ENCODE measurements at regions not wholly inside any gene's neighbourhood (a gene's known extent, or its start where the extent isn't known, plus 50 kb on each side); places are given as distances from the start of the nearest gene placed in this dataset.

- no peaks in the 10 kb centered on the region for H3K27me3 Mint-ChIP-seq (ENCODE audit: low read depth)
- no peak overlapping the region for H3K4me3 Mint-ChIP-seq (ENCODE audit: low read depth)
- intact Hi-C loops (cut with micrococcal nuclease), result no loop called here
- H3K27ac Mint-ChIP-seq, result no peak overlapping the region
- no peaks in the 10 kb centered on the region for H3K36me3 Mint-ChIP-seq (ENCODE audit: low read depth)
- H3K9me3 Mint-ChIP-seq, result no peaks in the 10 kb centered on the region
- no peaks in the 10 kb centered on the region for H3K4me1 Mint-ChIP-seq (ENCODE audit: low read depth)
- DNase-seq (ENCODE audit: low spot score), result no peak
These were observed 1618.8 kb upstream of the ACVR2A start for GRCh38 chr2:146226077-146226476.

- DNase-seq (ENCODE audit: low spot score), result no peak
- intact Hi-C loops (cut with micrococcal nuclease), result no loop called here
- no peaks in the 10 kb centered on the region for H3K27me3 Mint-ChIP-seq (ENCODE audit: low read depth)
- no peaks in the 10 kb centered on the region for H3K9me3 Mint-ChIP-seq
- H3K27ac Mint-ChIP-seq, result no peak overlapping the region
- H3K4me3 Mint-ChIP-seq (ENCODE audit: low read depth), result no peak overlapping the region
- H3K4me1 Mint-ChIP-seq (ENCODE audit: low read depth), result no peaks in the 10 kb centered on the region
- no peaks in the 10 kb centered on the region for H3K36me3 Mint-ChIP-seq (ENCODE audit: low read depth)
These were observed 1623.0 kb upstream of the ACVR2A start for GRCh38 chr2:146221826-146222225.

DNA sequence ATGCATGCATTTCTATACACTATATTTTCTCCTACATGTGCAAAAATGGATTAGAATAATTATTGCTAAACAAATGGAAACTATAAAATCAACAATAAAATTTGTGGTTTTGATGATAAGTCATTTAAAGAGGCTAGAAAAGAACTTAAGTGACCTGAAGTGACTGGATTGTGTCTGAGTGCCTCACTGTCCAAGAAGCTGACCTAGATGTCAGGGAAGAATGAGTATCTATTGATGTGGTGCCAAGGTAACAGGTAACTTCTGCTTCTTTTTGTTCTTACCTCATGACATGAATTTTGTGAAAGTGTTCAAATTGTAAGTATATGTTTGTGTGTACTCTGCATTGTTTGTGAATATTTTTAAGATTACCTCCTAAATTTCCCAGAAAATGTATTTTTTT, 1623.9 kb upstream of the ACVR2A start:
- Mint-ChIP-seq H3K27me3 (ENCODE audit: low read depth) (no peaks in the 10 kb centered on the region), H3K27ac (no peak overlapping the region), H3K9me3 (peaks cover 7% of the 10 kb centered on the region), H3K36me3 (ENCODE audit: low read depth) (no peaks in the 10 kb centered on the region), H3K4me1 (ENCODE audit: low read depth) (no peaks in the 10 kb centered on the region), H3K4me3 (ENCODE audit: low read depth) (no peak overlapping the region)
- no peak for DNase-seq (ENCODE audit: low spot score)
- intact Hi-C loops (cut with micrococcal nuclease), result no loop called here

DNA sequence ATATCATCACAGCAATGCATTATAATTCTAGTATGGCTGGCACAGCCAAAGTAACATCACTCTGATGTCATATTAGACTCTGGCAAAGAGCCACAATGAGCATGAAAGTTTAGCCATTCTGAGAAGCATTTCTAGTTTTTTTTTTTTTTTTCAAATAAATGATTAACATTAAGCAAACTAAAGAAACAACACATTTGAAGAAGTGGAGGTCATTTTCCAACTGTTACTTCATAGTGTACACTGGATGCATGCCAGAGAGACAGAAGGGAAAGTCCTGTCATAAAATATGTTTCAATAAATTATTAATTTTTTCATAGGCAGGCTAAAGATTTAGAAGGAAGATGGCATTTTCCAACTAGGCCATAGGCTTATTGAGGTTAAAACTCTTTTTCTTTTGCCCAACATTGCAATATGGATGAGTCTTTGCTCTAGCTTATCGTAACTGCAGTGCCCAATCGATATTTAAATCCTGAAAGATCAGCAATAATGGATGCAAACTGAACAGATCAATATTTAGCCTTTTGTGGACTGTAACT, 1630.4 kb upstream of the ACVR2A start:
- Mint-ChIP-seq H3K27ac (no peak overlapping the region), H3K4me1 (ENCODE audit: low read depth) (no peaks in the 10 kb centered on the region), H3K36me3 (ENCODE audit: low read depth) (no peaks in the 10 kb centered on the region), H3K4me3 (ENCODE audit: low read depth) (no peak overlapping the region), H3K27me3 (ENCODE audit: low read depth) (no peaks in the 10 kb centered on the region), H3K9me3 (peaks cover 22% of the 10 kb centered on the region)
- no peak for DNase-seq (ENCODE audit: low spot score)
- intact Hi-C loops (cut with micrococcal nuclease), result no loop called here

DNA sequence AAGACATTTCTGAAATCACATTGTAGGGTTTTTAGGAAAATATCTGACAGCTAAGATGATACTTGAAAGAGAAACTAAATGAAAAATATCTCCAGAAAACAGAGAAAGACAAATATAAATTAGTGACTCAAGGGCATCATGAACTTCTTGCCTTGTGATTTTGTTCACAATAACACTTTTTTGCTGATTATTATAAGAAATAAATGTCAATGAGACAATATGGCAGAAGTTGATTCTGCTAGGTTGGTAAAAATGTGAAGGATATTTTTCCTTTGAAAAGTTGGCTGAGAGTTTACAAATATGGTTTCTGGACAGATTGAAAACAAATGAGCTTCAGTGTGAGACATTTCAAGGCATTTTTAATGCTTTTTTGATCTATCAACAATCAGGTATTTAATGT, 1631.2 kb upstream of the ACVR2A start:
- Mint-ChIP-seq H3K4me3 (ENCODE audit: low read depth) (no peak overlapping the region), H3K9me3 (peaks cover 22% of the 10 kb centered on the region), H3K27ac (no peak overlapping the region), H3K27me3 (ENCODE audit: low read depth) (no peaks in the 10 kb centered on the region), H3K4me1 (ENCODE audit: low read depth) (no peaks in the 10 kb centered on the region), H3K36me3 (ENCODE audit: low read depth) (no peaks in the 10 kb centered on the region)
- intact Hi-C loops (cut with micrococcal nuclease), result no loop called here
- DNase-seq (ENCODE audit: low spot score), result no peak

- Mint-ChIP-seq H3K9me3 (peaks cover 22% of the 10 kb centered on the region), H3K4me3 (ENCODE audit: low read depth) (no peak overlapping the region), H3K36me3 (ENCODE audit: low read depth) (no peaks in the 10 kb centered on the region), H3K27me3 (ENCODE audit: low read depth) (no peaks in the 10 kb centered on the region), H3K4me1 (ENCODE audit: low read depth) (no peaks in the 10 kb centered on the region), H3K27ac (no peak overlapping the region)
- intact Hi-C loops (cut with micrococcal nuclease), result no loop called here
- DNase-seq (ENCODE audit: low spot score), result no peak
These were observed 1632.2 kb upstream of the ACVR2A start for GRCh38 chr2:146212602-146213001.

GRCh38 chr2:146209842-146210275, 1635.0 kb upstream of the ACVR2A start:
- no peak overlapping the region for H3K27ac Mint-ChIP-seq

GRCh38 chr2:146207901-146208300, 1636.9 kb upstream of the ACVR2A start:
- Mint-ChIP-seq H3K27me3 (ENCODE audit: low read depth) (no peaks in the 10 kb centered on the region), H3K4me3 (ENCODE audit: low read depth) (no peak overlapping the region), H3K4me1 (ENCODE audit: low read depth) (no peaks in the 10 kb centered on the region), H3K9me3 (peaks cover 10% of the 10 kb centered on the region), H3K27ac (no peak overlapping the region), H3K36me3 (ENCODE audit: low read depth) (no peaks in the 10 kb centered on the region)
- intact Hi-C loops (cut with micrococcal nuclease), result no loop called here
- no peak for DNase-seq (ENCODE audit: low spot score)

More at GRCh38 chr2:146209842-146210275, 1635.0 kb upstream of the ACVR2A start:
- intact Hi-C loops (cut with micrococcal nuclease), result no loop called here
- no peak for DNase-seq (ENCODE audit: low spot score)
- H3K27me3 Mint-ChIP-seq (ENCODE audit: low read depth), result no peaks in the 10 kb centered on the region
- no peaks in the 10 kb centered on the region for H3K36me3 Mint-ChIP-seq (ENCODE audit: low read depth)
- H3K9me3 Mint-ChIP-seq, result peaks cover 12% of the 10 kb centered on the region
- no peaks in the 10 kb centered on the region for H3K4me1 Mint-ChIP-seq (ENCODE audit: low read depth)
- no peak overlapping the region for H3K4me3 Mint-ChIP-seq (ENCODE audit: low read depth)

DNA sequence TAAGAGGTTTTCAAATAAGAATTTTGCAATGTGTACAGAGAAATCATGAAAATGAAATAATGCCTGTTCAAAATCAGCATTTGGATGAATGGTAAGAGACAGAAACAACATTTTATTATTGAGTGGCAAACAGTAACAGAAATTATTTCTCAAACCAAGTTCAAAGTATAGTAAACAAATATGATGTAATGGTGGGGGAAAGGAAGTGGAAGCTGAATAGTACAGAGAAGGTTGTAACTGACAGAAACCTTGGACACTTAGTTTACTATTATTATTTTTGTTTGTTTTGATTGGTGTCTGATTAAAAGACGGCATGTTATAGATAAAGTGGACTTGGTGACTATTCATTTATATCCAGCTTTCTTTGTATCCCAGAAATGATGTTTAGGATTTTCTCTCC, 1637.4 kb upstream of the ACVR2A start:
- H3K36me3 Mint-ChIP-seq (ENCODE audit: low read depth), result no peaks in the 10 kb centered on the region
- H3K27me3 Mint-ChIP-seq (ENCODE audit: low read depth), result no peaks in the 10 kb centered on the region
- intact Hi-C loops (cut with micrococcal nuclease), result no loop called here
- H3K9me3 Mint-ChIP-seq, result peaks cover 8% of the 10 kb centered on the region
- H3K4me1 Mint-ChIP-seq (ENCODE audit: low read depth), result no peaks in the 10 kb centered on the region
- no peak overlapping the region for H3K27ac Mint-ChIP-seq
- DNase-seq (ENCODE audit: low spot score), result no peak
- no peak overlapping the region for H3K4me3 Mint-ChIP-seq (ENCODE audit: low read depth)

GRCh38 chr2:146203064-146203624, 1641.7 kb upstream of the ACVR2A start:
- Mint-ChIP-seq H3K36me3 (ENCODE audit: low read depth) (no peaks in the 10 kb centered on the region), H3K4me1 (ENCODE audit: low read depth) (no peaks in the 10 kb centered on the region), H3K4me3 (ENCODE audit: low read depth) (no peak overlapping the region), H3K27ac (no peak overlapping the region), H3K27me3 (ENCODE audit: low read depth) (no peaks in the 10 kb centered on the region), H3K9me3 (peaks cover 7% of the 10 kb centered on the region)
- no peak for DNase-seq (ENCODE audit: low spot score)
- intact Hi-C loops (cut with micrococcal nuclease), result no loop called here

DNA sequence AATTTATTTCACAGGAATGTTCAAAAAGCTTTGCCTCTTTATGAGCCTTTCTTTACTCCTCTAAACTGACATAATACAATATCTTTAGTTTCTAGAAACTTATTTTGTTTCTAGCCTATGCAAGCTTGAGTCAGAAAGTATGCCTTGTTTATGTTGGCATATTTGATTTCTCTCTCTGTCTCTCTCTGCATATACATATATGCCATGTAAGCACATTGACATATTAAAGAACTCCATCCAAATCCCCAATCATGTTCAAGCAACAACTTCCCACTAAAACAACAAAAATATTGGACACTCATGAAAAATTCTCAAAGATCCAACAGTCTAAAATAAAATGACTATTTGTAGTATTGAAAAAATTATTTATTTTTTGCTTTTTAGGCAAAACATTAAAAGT, 1651.2 kb upstream of the ACVR2A start:
- Mint-ChIP-seq H3K27ac (no peak overlapping the region), H3K4me3 (ENCODE audit: low read depth) (no peak overlapping the region), H3K4me1 (ENCODE audit: low read depth) (no peaks in the 10 kb centered on the region), H3K9me3 (peaks cover 7% of the 10 kb centered on the region), H3K27me3 (ENCODE audit: low read depth) (no peaks in the 10 kb centered on the region), H3K36me3 (ENCODE audit: low read depth) (no peaks in the 10 kb centered on the region)
- intact Hi-C loops (cut with micrococcal nuclease), result no loop called here
- DNase-seq (ENCODE audit: low spot score), result no peak

DNA sequence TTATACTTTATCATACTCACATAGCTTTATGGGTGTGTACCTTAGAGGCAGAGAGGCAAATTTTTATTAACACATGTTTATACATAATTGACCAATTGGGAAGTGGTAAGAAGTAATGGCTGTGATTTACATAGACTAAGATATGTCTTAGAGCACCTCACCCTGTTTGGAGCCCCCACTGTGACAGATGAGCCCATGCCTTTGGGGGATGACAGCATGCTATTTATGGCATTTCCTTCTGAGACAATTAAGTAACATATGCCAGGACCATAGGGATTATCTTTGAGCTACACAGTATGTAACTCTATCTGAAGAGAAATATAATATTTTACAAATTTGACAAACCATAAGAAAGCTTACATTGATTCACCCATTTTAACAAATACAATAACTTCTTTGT, 1655.3 kb upstream of the ACVR2A start:
- Mint-ChIP-seq H3K4me3 (ENCODE audit: low read depth) (no peak overlapping the region), H3K27me3 (ENCODE audit: low read depth) (no peaks in the 10 kb centered on the region)

DNA sequence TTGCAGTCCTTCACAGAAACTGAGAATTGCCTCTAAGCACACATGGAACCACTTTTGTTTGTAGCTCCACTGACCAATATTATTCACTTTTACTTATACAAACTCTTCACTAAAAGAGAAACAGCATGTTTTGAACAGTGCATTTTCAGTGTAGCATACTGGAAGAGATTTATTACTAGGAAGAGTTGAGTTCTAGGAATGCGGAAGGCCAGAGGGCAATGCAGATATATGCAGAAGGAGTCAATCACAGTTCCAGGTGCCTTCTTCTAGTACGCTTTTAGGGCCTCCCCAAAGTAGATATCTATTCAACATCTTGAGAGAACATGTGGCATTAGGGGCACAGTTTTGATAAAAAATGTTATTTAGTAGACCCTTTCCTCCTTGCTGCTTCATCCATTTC, 1654.0 kb upstream of the ZEB2 start:
- Mint-ChIP-seq H3K4me3 (ENCODE audit: low read depth) (no peak overlapping the region), H3K27me3 (ENCODE audit: low read depth) (no peaks in the 10 kb centered on the region)

More for the DNA sequence above, 1655.3 kb upstream of the ACVR2A start:
- intact Hi-C loops (cut with micrococcal nuclease), result no loop called here
- Mint-ChIP-seq H3K36me3 (ENCODE audit: low read depth) (no peaks in the 10 kb centered on the region), H3K9me3 (peaks cover 5% of the 10 kb centered on the region), H3K27ac (no peak overlapping the region), H3K4me1 (ENCODE audit: low read depth) (no peaks in the 10 kb centered on the region)
- DNase-seq (ENCODE audit: low spot score), result no peak

More for the DNA sequence above, 1654.0 kb upstream of the ZEB2 start:
- Mint-ChIP-seq H3K27ac (no peak overlapping the region), H3K36me3 (ENCODE audit: low read depth) (no peaks in the 10 kb centered on the region), H3K9me3 (peaks cover 15% of the 10 kb centered on the region), H3K4me1 (ENCODE audit: low read depth) (no peaks in the 10 kb centered on the region)
- no peak for DNase-seq (ENCODE audit: low spot score)
- intact Hi-C loops (cut with micrococcal nuclease), result no loop called here
